ENCODE measurements at regions not wholly inside any gene's neighbourhood (a gene's known extent, or its start where the extent isn't known, plus 50 kb on each side); places are given as distances from the start of the nearest gene placed in this dataset.
"Not testable (repeated sequence)": the region's sequence is repeated elsewhere in the genome, so short reads cannot be mapped to it uniquely, and the experiment has no call there.

DNA sequence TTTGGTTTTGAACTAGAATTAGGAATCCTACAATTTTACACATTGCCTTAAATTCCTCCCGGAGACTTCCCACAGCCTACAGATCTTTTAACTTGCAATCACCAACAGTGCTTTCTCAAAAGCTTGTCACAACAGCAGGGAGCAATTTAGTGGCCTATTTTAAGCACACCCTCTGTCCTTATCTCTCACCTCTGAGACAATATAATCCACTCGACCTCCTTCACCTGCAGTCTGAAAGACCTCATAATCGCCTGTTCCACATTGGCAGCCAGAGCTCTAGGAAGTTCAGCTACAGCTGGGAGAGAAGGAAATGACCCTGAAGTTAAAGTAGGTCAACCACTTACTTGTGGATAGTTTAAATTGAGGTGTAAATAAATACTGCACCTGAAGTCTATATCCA, 249.7 kb upstream of the DLGAP1 start:
- WGBS, 2 donors (ENCODE audit: low coverage in 1 of 2), result 40 to 45% methylated on average over 1 to 3 of the region's 3 CpGs
- Histone ChIP-seq H3K27me3 (no peaks in the 10 kb centered on the region), H3K4me3 (no peak overlapping the region), H3K27ac (no peak overlapping the region), H3K9me3 (no peaks in the 10 kb centered on the region), H3K36me3 (no peaks in the 10 kb centered on the region), H3K4me1 (no peaks in the 10 kb centered on the region)
- ATAC-seq, result no peak
- TF ChIP-seq POLR2AphosphoS5 (IDR thresholded peaks at IDR 0.05) (no peak), POLR2A (IDR thresholded peaks at IDR 0.05) (no peak), CTCF (IDR thresholded peaks at IDR 0.05) (no peak), EP300 (IDR thresholded peaks at IDR 0.05) (no peak)

- TF ChIP-seq POLR2A (IDR thresholded peaks at IDR 0.05) (no peak), CTCF (IDR thresholded peaks at IDR 0.05) (no peak), EP300 (IDR thresholded peaks at IDR 0.05) (no peak), POLR2AphosphoS5 (IDR thresholded peaks at IDR 0.05) (no peak)
- Histone ChIP-seq H3K4me1 (no peaks in the 10 kb centered on the region), H3K27ac (no peak overlapping the region), H3K27me3 (no peaks in the 10 kb centered on the region), H3K4me3 (no peak overlapping the region), H3K36me3 (no peaks in the 10 kb centered on the region), H3K9me3 (peaks cover 0 to 42% (median 0%) of the 10 kb centered on the region in 3 donors)
- WGBS, 2 donors (ENCODE audit: low coverage in 1 of 2), result 60 to 89% methylated on average over 1 to 4 of the region's 17 CpGs
- no peak for ATAC-seq
These were observed 236.7 kb upstream of the DLGAP1 start for GRCh38 chr18:4691836-4692235.

DNA sequence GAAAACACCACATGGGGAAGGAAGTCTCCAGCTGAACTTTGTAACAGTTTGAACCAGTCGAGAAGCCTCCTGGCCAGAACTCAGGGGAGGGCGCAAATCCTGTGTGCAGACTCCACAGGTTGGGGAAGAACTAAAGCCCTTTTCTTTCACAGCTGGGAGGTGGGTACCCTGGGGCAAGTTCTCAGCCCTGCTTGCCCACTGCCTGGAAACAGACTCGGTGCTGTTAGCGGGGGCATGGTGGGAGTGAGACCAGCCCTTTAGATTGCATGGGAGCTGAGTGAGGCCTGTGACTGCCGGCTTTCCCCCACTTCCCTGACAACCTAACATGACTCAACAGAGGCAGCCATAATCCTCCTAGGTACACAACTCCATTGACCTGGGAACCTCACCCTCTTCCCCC, 223.6 kb upstream of the DLGAP1 start:
- not testable (repeated sequence) for H3K4me3 ChIP-seq, H3K36me3 ChIP-seq, H3K27me3 ChIP-seq, H3K4me1 ChIP-seq, ATAC-seq, H3K9me3 ChIP-seq, H3K27ac ChIP-seq
- WGBS, 2 donors (ENCODE audit: low coverage in 1 of 2), result no CpG with 5 or more reads among the region's 5 CpGs

DNA sequence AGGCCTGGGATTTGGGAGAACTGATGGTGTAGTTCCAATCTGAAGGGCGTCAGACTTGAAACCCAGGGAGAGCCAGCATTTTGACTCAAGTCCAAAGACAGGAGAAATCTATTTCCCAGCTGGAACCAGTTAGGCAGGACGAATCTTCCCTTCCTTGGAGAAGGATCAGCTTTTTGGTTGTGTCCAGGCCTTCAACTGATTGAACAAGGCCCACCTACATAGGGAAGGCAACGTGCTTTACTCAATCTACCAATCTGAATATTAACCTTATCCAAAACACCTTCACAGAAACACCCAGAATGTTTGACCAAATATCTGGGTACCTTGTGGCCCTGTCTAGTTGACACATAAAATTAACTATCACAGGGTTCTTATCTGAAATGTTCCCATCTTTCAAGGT, 221.9 kb upstream of the DLGAP1 start:
- WGBS, 2 donors (ENCODE audit: low coverage in 1 of 2), result 46 to 74% methylated on average over 3 of the region's 3 CpGs
- H3K4me3 ChIP-seq, result no peak overlapping the region
- no peaks in the 10 kb centered on the region for H3K36me3 ChIP-seq
- H3K27me3 ChIP-seq, result no peaks in the 10 kb centered on the region
- TF ChIP-seq POLR2AphosphoS5 (IDR thresholded peaks at IDR 0.05) (no peak), POLR2A (IDR thresholded peaks at IDR 0.05) (no peak)
- no peaks in the 10 kb centered on the region for H3K4me1 ChIP-seq
- H3K27ac ChIP-seq, result no peak overlapping the region
- H3K9me3 ChIP-seq, result no peaks in the 10 kb centered on the region
- no peak for ATAC-seq

DNA sequence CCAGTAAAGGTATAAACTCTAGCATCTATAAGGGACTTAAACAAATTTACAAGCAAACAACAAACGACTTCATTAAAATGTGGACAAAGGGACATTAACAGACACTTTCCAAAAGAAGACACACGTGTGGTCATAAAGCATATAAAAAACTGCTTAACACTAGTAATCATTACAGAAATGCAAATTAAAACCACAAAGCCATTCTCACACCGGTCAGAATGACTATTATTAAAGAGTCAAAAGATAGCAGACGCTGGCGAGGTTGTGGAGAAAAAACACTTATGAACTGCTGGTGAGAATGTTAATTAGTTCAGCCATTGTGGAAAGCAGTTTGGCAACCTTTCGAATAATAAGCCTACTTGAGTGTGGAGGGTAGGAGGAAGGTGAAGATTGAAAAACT, 217.1 kb upstream of the DLGAP1 start:
- no peak overlapping the region for H3K4me3 ChIP-seq
- peaks cover 0 to 44% (median 0%) of the 10 kb centered on the region in 3 donors for H3K9me3 ChIP-seq
- H3K27me3 ChIP-seq, result no peaks in the 10 kb centered on the region
- ATAC-seq, result no peak
- no peak for TF ChIP-seq POLR2A (IDR thresholded peaks at IDR 0.05)
- no peak for TF ChIP-seq CTCF (IDR thresholded peaks at IDR 0.05)
- no peak for TF ChIP-seq EP300 (IDR thresholded peaks at IDR 0.05)
- no peak for TF ChIP-seq POLR2AphosphoS5 (IDR thresholded peaks at IDR 0.05)
- H3K4me1 ChIP-seq, result no peaks in the 10 kb centered on the region
- H3K27ac ChIP-seq, result no peak overlapping the region
- H3K36me3 ChIP-seq, result no peaks in the 10 kb centered on the region
- WGBS, 2 donors (ENCODE audit: low coverage in 1 of 2), result 74 to 79% methylated on average over 6 of the region's 6 CpGs

GRCh38 chr18:4658804-4659203, 203.7 kb upstream of the DLGAP1 start:
- no peaks in the 10 kb centered on the region for H3K36me3 ChIP-seq
- H3K4me1 ChIP-seq, result no peaks in the 10 kb centered on the region
- ATAC-seq, result no peak
- no peaks in the 10 kb centered on the region for H3K9me3 ChIP-seq
- no peak overlapping the region for H3K4me3 ChIP-seq
- no peak overlapping the region for H3K27ac ChIP-seq
- TF ChIP-seq EP300 (IDR thresholded peaks at IDR 0.05) (no peak), POLR2AphosphoS5 (IDR thresholded peaks at IDR 0.05) (no peak), POLR2A (IDR thresholded peaks at IDR 0.05) (no peak), CTCF (IDR thresholded peaks at IDR 0.05) (no peak)
- no peaks in the 10 kb centered on the region for H3K27me3 ChIP-seq
